Vagina (tissue), 2 donors: ENCODE measurements at regions not wholly inside any gene's neighbourhood (a gene's known extent, or its start where the extent isn't known, plus 50 kb on each side); places are given as distances from the start of the nearest gene placed in this dataset.

Experiments
- DNase-seq, 2 donors: peaks; one replicate each; pipeline ENCODE4 v3.0.0-alpha.2; 2017; ENCODE audit errors: extremely low spot score in 2 of 2
- H3K27ac ChIP-seq: fragments of 200-600 bp; sonication (generic); one replicate; pipeline ENCODE4 v1.5.1; 2019
- H3K27me3 ChIP-seq: fragments of 200-600 bp; sonication (generic); one replicate; pipeline ENCODE4 v1.5.1; 2019
- H3K36me3 ChIP-seq, 2 donors: fragments of 200-600 bp; sonication (generic); one replicate each; pipeline ENCODE4 v1.5.1; 2017 to 2019
- H3K4me1 ChIP-seq: fragments of 200-600 bp; sonication (generic); one replicate; pipeline ENCODE4 v1.5.1; 2019
- H3K4me3 ChIP-seq, 2 donors: fragments of 200-600 bp; sonication (generic); 1 replicate in 1 of 2; 2 replicates in 1 of 2; pipeline ENCODE4 v1.5.1; 2016 to 2019
- H3K9me3 ChIP-seq: fragments of 200-600 bp; sonication (generic); one replicate; pipeline ENCODE4 v1.5.1; 2019
- POLR2A ChIP-seq, 2 donors: fragments of 450-650 bp; IDR thresholded peaks; one replicate each; pipeline ENCODE4 v1.6.1; 2017; ENCODE audit warnings: antibody characterized with exemption in 2 of 2, mild to moderate bottlenecking in 2 of 2, moderate library complexity in 2 of 2
- POLR2AphosphoS5 ChIP-seq, 2 donors: sonication (generic); formaldehyde crosslinking; IDR thresholded peaks; one replicate each; pipeline ENCODE4 v1.9.0; 2017; ENCODE audit warnings: antibody characterized with exemption in 2 of 2, mild to moderate bottlenecking in 2 of 2, low read depth in 1 of 2; ENCODE audit not compliant: insufficient read depth in 1 of 2
- intact Hi-C: fragments of 100-400 bp; cut with DNase I; formaldehyde crosslinking; loops from one replicate; pipeline ENCODE4 v1.15.1; 2023
- TF ChIP-seq, protein P1 (sequence below), 3 experiments: fragments of 450-650 bp in 2 of 3; fragments of 200-600 bp in 1 of 3; sonication (generic) in 1 of 3; IDR thresholded peaks; one replicate each; pipeline ENCODE4 v1.5.1; 2017 to 2019; ENCODE audit warnings: antibody characterized with exemption in 3 of 3, mild to moderate bottlenecking in 2 of 3, moderate library complexity in 2 of 3

GRCh38 chr15:94929282-94929681 lies 697.9 kb downstream of the MCTP2 start:
- intact Hi-C loops, result no loop called here
- Histone ChIP-seq H3K27ac (no peak overlapping the region), H3K4me1 (no peaks in the 10 kb centered on the region), H3K9me3 (no peaks in the 10 kb centered on the region), H3K27me3 (no peaks in the 10 kb centered on the region), H3K4me3 (no peak overlapping the region), H3K36me3 (no peaks in the 10 kb centered on the region)
- no peak for TF ChIP-seq POLR2AphosphoS5 (IDR thresholded peaks at IDR 0.05; ENCODE audit: insufficient read depth in 1 of 2, low read depth in 1 of 2)
- TF ChIP-seq, protein P1, sequence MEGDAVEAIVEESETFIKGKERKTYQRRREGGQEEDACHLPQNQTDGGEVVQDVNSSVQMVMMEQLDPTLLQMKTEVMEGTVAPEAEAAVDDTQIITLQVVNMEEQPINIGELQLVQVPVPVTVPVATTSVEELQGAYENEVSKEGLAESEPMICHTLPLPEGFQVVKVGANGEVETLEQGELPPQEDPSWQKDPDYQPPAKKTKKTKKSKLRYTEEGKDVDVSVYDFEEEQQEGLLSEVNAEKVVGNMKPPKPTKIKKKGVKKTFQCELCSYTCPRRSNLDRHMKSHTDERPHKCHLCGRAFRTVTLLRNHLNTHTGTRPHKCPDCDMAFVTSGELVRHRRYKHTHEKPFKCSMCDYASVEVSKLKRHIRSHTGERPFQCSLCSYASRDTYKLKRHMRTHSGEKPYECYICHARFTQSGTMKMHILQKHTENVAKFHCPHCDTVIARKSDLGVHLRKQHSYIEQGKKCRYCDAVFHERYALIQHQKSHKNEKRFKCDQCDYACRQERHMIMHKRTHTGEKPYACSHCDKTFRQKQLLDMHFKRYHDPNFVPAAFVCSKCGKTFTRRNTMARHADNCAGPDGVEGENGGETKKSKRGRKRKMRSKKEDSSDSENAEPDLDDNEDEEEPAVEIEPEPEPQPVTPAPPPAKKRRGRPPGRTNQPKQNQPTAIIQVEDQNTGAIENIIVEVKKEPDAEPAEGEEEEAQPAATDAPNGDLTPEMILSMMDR (IDR thresholded peaks at IDR 0.05), result no peak
- no peak for TF ChIP-seq POLR2A (IDR thresholded peaks at IDR 0.05)
- DNase-seq, result no peak

GRCh38 chr15:94930441-94930840 lies 699.1 kb downstream of the MCTP2 start:
- Histone ChIP-seq H3K9me3 (no peaks in the 10 kb centered on the region), H3K4me3 (no peak overlapping the region), H3K36me3 (no peaks in the 10 kb centered on the region), H3K4me1 (no peaks in the 10 kb centered on the region), H3K27me3 (no peaks in the 10 kb centered on the region), H3K27ac (no peak overlapping the region)
- no peak for DNase-seq
- no peak for TF ChIP-seq POLR2A (IDR thresholded peaks at IDR 0.05)
- TF ChIP-seq POLR2AphosphoS5 (IDR thresholded peaks at IDR 0.05; ENCODE audit: insufficient read depth in 1 of 2, low read depth in 1 of 2), result no peak
- intact Hi-C loops, result no loop called here

DNA sequence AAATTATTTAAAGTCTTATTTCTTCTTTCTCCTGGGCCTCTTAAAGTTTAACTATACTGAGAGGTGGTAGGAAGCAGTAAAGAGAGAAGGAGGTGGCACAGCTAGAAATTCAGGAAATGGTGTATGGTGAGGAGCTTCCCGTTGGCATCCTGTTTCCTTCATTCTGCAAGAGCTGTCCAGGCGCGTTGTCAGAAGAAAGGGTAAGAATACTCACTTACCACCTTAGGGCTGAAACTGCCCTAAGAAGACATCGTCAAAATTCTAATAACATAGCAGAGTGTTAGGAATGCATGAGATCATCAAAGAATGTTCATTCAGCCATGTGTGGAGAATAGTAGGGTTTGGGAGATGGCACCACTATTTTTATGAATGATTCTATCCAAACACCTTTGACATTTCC lies 699.6 kb downstream of the MCTP2 start:
- H3K27ac ChIP-seq, result no peak overlapping the region
- intact Hi-C loops, result no loop called here
- H3K4me3 ChIP-seq, result no peak overlapping the region
- no peak for DNase-seq
- TF ChIP-seq POLR2A (IDR thresholded peaks at IDR 0.05) (no peak), POLR2AphosphoS5 (IDR thresholded peaks at IDR 0.05; ENCODE audit: insufficient read depth in 1 of 2, low read depth in 1 of 2) (no peak)
- TF ChIP-seq, protein P1 (IDR thresholded peaks at IDR 0.05), result no peak
- no peaks in the 10 kb centered on the region for H3K36me3 ChIP-seq
- H3K4me1 ChIP-seq, result no peaks in the 10 kb centered on the region
- H3K27me3 ChIP-seq, result no peaks in the 10 kb centered on the region
- no peaks in the 10 kb centered on the region for H3K9me3 ChIP-seq

DNA sequence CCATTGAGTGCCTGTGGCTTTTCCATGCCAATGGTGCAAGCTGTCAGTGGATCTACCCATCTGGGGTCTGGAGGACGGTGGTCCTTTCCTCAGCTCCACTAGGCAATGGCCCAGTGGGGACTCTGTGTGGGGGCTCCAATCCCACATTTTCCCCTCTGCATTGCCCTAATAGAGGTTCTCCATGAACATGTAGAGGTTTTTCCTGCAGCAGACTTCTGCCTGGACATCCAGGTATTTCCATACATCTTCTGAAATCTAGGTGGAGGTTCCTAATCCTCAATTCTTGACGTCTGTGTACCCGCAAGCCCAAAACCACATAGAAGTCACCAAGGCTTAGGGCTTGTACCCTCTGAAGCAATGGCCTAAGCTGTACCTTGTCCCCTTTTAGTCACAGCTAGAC lies 703.1 kb downstream of the MCTP2 start:
- H3K4me3 ChIP-seq, result no peak overlapping the region
- no peaks in the 10 kb centered on the region for H3K9me3 ChIP-seq
- no peaks in the 10 kb centered on the region for H3K27me3 ChIP-seq
- H3K4me1 ChIP-seq, result no peaks in the 10 kb centered on the region
- intact Hi-C loops, result no loop called here
- no peaks in the 10 kb centered on the region for H3K36me3 ChIP-seq
- DNase-seq, result no peak
- TF ChIP-seq, protein P1 (IDR thresholded peaks at IDR 0.05), result no peak
- TF ChIP-seq POLR2AphosphoS5 (IDR thresholded peaks at IDR 0.05; ENCODE audit: insufficient read depth in 1 of 2, low read depth in 1 of 2) (no peak), POLR2A (IDR thresholded peaks at IDR 0.05) (no peak)
- H3K27ac ChIP-seq, result no peak overlapping the region

DNA sequence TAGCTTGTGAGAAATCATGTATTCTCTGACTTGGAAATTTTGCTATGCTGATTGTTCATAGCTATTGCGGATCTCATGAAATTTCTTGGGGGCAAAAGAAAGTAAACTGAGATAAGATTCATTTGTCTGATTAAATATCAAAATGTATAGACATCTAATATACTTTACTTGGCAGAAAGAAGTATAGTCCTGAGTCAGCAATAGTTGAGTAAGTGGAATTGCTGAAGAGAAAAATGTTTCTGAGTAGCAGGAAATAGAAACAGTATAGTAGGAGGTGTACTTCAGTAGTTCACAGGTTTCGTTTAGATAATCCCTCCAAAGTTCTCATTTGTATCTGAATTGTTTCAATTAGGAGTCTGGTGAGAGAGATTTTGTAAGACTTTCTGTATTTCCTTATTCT lies 705.9 kb downstream of the MCTP2 start:
- no peak overlapping the region for H3K27ac ChIP-seq
- no peaks in the 10 kb centered on the region for H3K4me1 ChIP-seq
- no peak for TF ChIP-seq POLR2A (IDR thresholded peaks at IDR 0.05)
- TF ChIP-seq, protein P1 (IDR thresholded peaks at IDR 0.05), result no peak
- TF ChIP-seq POLR2AphosphoS5 (IDR thresholded peaks at IDR 0.05; ENCODE audit: insufficient read depth in 1 of 2, low read depth in 1 of 2), result no peak
- no peak for DNase-seq
- intact Hi-C loops, result no loop called here
- H3K9me3 ChIP-seq, result no peaks in the 10 kb centered on the region
- H3K36me3 ChIP-seq, result no peaks in the 10 kb centered on the region
- H3K27me3 ChIP-seq, result no peaks in the 10 kb centered on the region
- no peak overlapping the region for H3K4me3 ChIP-seq

DNA sequence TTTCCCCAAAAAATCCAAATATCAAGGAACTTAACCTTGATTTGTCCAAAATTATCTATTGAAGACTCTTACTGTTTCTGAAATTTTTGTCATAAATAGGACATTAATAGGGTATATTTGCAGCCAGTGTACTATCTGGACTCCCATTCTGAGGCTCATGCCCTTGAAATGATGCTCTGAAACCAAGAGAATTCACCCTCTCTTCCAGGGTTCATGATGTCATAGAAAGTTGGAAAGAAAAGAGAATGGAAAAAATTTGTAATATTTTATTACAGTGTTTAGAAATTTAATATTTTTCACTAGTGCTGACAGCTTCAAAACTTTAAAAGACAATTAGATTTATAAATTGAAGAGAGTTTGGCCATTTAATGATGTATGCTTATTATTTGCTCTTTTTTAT lies 712.5 kb downstream of the MCTP2 start:
- no peaks in the 10 kb centered on the region for H3K36me3 ChIP-seq
- no peak overlapping the region for H3K4me3 ChIP-seq
- H3K9me3 ChIP-seq, result no peaks in the 10 kb centered on the region
- H3K27ac ChIP-seq, result no peak overlapping the region
- H3K4me1 ChIP-seq, result no peaks in the 10 kb centered on the region
- no peak for DNase-seq
- intact Hi-C loops, result no loop called here
- TF ChIP-seq, protein P1 (IDR thresholded peaks at IDR 0.05), result no peak
- TF ChIP-seq POLR2A (IDR thresholded peaks at IDR 0.05) (no peak), POLR2AphosphoS5 (IDR thresholded peaks at IDR 0.05; ENCODE audit: insufficient read depth in 1 of 2, low read depth in 1 of 2) (no peak)
- no peaks in the 10 kb centered on the region for H3K27me3 ChIP-seq
